ENCODE measurements at regions not wholly inside any gene's neighbourhood (a gene's known extent, or its start where the extent isn't known, plus 50 kb on each side); places are given as distances from the start of the nearest gene placed in this dataset.

DNA sequence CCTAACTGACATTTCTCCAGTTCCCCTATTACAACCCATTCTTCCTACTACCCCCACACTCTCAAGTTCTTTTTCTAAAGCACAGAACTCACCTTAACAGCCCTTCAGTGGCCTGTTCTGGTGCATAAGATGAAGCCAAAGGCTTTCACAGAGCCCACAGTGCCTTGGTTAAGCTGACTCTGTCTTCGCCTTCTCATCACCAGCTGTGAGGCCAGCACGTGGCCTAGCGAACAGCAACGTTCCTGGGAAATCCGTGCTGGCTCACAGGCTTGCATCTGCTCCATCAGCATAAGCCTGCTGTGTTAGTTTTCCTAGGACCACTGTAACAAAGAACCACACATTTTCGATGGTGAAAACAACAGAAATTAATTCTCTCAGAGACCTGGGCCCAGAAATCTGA, 67.9 kb upstream of the LPAR1 start:
- TF ChIP-seq, protein P1, sequence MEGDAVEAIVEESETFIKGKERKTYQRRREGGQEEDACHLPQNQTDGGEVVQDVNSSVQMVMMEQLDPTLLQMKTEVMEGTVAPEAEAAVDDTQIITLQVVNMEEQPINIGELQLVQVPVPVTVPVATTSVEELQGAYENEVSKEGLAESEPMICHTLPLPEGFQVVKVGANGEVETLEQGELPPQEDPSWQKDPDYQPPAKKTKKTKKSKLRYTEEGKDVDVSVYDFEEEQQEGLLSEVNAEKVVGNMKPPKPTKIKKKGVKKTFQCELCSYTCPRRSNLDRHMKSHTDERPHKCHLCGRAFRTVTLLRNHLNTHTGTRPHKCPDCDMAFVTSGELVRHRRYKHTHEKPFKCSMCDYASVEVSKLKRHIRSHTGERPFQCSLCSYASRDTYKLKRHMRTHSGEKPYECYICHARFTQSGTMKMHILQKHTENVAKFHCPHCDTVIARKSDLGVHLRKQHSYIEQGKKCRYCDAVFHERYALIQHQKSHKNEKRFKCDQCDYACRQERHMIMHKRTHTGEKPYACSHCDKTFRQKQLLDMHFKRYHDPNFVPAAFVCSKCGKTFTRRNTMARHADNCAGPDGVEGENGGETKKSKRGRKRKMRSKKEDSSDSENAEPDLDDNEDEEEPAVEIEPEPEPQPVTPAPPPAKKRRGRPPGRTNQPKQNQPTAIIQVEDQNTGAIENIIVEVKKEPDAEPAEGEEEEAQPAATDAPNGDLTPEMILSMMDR (IDR thresholded peaks at IDR 0.05; ENCODE audit: insufficient read depth in 1 of 2, low read depth in 1 of 2, low read length in 1 of 2, severe bottlenecking in 1 of 2, unreplicated experiment in 1 of 2): no peak
- ChIA-PET POLR2A (no interaction called here), CTCF (no interaction called here)
- Mint-ChIP-seq H3K4me3 (ENCODE audit: unreplicated experiment) (no peak overlapping the region), H3K9me3 (ENCODE audit: unreplicated experiment) (no peaks in the 10 kb centered on the region), H3K27me3 (ENCODE audit: insufficient read depth, unreplicated experiment) (no peaks in the 10 kb centered on the region), H3K36me3 (ENCODE audit: insufficient read depth, unreplicated experiment) (no peaks in the 10 kb centered on the region), H3K27ac (ENCODE audit: unreplicated experiment) (no peak overlapping the region), H3K4me1 (ENCODE audit: low read depth, unreplicated experiment) (no peaks in the 10 kb centered on the region)
- Histone ChIP-seq H3K4me1 (no peaks in the 10 kb centered on the region), H3K9me3 (no peaks in the 10 kb centered on the region), H3K4me3 (ENCODE audit: low read depth, low read length) (no peak overlapping the region), H3K27me3 (replicated peaks; ENCODE audit: control insufficient read depth, insufficient read depth, low read length) (no peaks in the 10 kb centered on the region), H3K36me3 (ENCODE audit: control insufficient read depth, insufficient read depth, low read length) (no peaks in the 10 kb centered on the region)
- intact Hi-C loops (cut with micrococcal nuclease; ENCODE audit: unreplicated experiment): no loop called here
- no peak for DNase-seq
- no TSS peak for BruUV-seq (replicated peaks)

DNA sequence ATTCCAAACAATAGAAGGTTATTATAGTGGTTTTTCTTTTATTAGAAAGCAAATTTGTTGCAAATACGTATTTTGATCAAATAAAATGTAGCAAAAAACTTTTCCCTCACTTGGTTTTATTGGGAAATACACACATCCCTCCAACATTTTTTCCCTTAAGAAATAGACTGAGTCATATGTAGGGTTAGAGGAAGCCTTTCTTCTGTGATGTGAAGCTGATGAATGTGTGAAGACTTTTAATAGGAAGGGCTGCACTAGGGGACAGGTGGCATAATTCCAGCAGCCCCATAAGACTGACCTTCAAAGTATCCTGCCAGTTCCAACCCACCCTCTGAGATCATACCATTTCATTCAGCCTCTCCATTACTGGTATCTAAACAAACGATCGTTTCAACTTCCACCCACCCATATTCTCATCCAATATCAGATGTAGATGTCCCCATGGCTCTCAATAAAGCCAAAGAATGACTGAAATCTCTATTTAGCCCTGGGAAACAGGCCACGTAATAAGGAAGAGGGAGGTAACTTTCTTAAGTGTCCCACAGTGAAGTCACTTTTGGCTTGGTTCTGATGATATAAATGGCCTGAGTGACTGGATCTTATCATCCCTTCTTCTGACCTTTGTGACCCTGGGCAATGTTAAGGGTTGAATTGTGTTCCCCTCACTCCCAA, 64.7 kb upstream of the LPAR1 start:
- Histone ChIP-seq H3K9me3 (no peaks in the 10 kb centered on the region), H3K27me3 (replicated peaks; ENCODE audit: control insufficient read depth, insufficient read depth, low read length) (no peaks in the 10 kb centered on the region), H3K4me3 (ENCODE audit: low read depth, low read length) (no peak overlapping the region), H3K36me3 (ENCODE audit: control insufficient read depth, insufficient read depth, low read length) (no peaks in the 10 kb centered on the region), H3K4me1 (peaks cover 5% of the 10 kb centered on the region; the same call in 1 of the 2 replicates)
- intact Hi-C loops (cut with micrococcal nuclease; ENCODE audit: unreplicated experiment): no loop called here
- no peaks in the 10 kb centered on the region for H3K36me3 Mint-ChIP-seq (ENCODE audit: insufficient read depth, unreplicated experiment)
- BruUV-seq (replicated peaks): no TSS peak
- no peaks in the 10 kb centered on the region for H3K9me3 Mint-ChIP-seq (ENCODE audit: unreplicated experiment)
- H3K27me3 Mint-ChIP-seq (ENCODE audit: insufficient read depth, unreplicated experiment): no peaks in the 10 kb centered on the region
- no peak for DNase-seq
- no peak overlapping the region for H3K4me3 Mint-ChIP-seq (ENCODE audit: unreplicated experiment)
- CTCF ChIA-PET: no interaction called here
- H3K4me1 Mint-ChIP-seq (ENCODE audit: low read depth, unreplicated experiment): peaks cover 7% of the 10 kb centered on the region
- POLR2A ChIA-PET: no interaction called here
- H3K27ac Mint-ChIP-seq (ENCODE audit: unreplicated experiment): no peak overlapping the region
- TF ChIP-seq, protein P1 (IDR thresholded peaks at IDR 0.05; ENCODE audit: insufficient read depth in 1 of 2, low read depth in 1 of 2, low read length in 1 of 2, severe bottlenecking in 1 of 2, unreplicated experiment in 1 of 2): no peak

DNA sequence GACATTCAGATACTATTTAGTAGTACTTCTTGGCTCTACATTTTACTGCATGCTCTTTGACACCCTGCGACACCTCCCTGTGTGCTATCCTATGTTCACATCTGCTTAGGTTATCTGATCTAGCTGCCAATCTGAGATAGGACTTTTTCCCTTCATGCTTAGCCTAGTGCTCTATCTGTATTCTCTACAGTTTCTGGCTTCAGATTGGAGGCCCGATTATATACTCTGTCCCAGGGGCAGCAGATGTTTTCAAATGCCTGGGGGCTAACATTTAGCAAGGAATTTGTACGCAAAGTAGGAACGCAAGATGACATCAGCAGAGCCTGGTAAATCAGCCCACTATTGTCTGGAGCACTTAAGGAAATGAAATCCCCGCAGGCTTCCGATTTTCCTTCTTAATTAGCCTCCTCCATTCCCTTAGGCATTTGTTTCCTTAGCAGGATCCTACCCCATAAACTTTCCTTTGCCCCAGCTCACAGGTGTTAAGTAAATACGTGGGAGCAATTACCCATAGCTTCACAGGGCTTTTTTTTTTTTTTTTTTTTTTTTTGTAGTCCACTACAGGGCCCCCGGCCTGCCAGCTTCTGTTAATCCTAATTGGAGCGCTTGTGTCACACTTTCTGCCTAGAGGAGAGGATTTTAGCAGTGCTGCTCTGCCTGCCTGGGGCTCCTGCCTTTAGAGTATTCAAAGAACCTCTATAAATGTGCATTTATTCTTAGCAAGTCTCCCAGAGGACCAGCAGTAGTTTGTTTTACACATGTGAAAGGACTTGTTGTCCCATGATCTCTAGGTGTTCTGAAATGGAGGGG, 61.1 kb upstream of the LPAR1 start:
- H3K36me3 ChIP-seq (ENCODE audit: control insufficient read depth, insufficient read depth, low read length): no peaks in the 10 kb centered on the region
- Mint-ChIP-seq H3K4me1 (ENCODE audit: low read depth, unreplicated experiment) (peaks cover 7% of the 10 kb centered on the region), H3K27me3 (ENCODE audit: insufficient read depth, unreplicated experiment) (peaks cover 3% of the 10 kb centered on the region), H3K9me3 (ENCODE audit: unreplicated experiment) (no peaks in the 10 kb centered on the region), H3K27ac (ENCODE audit: unreplicated experiment) (no peak overlapping the region), H3K4me3 (ENCODE audit: unreplicated experiment) (no peak overlapping the region), H3K36me3 (ENCODE audit: insufficient read depth, unreplicated experiment) (no peaks in the 10 kb centered on the region)
- ChIA-PET CTCF (no interaction called here), POLR2A (no interaction called here)
- H3K27me3 ChIP-seq (replicated peaks; ENCODE audit: control insufficient read depth, insufficient read depth, low read length): no peaks in the 10 kb centered on the region; the same call in 1 of the 2 replicates
- no TSS peak for BruUV-seq (replicated peaks)
- peaks cover 5% of the 10 kb centered on the region; the same call in 1 of the 2 replicates for H3K4me1 ChIP-seq
- H3K4me3 ChIP-seq (ENCODE audit: low read depth, low read length): no peak overlapping the region
- intact Hi-C loops (cut with micrococcal nuclease; ENCODE audit: unreplicated experiment): no loop called here
- no peaks in the 10 kb centered on the region for H3K9me3 ChIP-seq
- TF ChIP-seq, protein P1 (IDR thresholded peaks at IDR 0.05; ENCODE audit: insufficient read depth in 1 of 2, low read depth in 1 of 2, low read length in 1 of 2, severe bottlenecking in 1 of 2, unreplicated experiment in 1 of 2): no peak
- DNase-seq: peak in 1 of 2 experiments; percentile 47

Data from Caco-2 (cell line).